ENCODE measurements at regions not wholly inside any gene's neighbourhood (a gene's known extent, or its start where the extent isn't known, plus 50 kb on each side); places are given as distances from the start of the nearest gene placed in this dataset.

DNA sequence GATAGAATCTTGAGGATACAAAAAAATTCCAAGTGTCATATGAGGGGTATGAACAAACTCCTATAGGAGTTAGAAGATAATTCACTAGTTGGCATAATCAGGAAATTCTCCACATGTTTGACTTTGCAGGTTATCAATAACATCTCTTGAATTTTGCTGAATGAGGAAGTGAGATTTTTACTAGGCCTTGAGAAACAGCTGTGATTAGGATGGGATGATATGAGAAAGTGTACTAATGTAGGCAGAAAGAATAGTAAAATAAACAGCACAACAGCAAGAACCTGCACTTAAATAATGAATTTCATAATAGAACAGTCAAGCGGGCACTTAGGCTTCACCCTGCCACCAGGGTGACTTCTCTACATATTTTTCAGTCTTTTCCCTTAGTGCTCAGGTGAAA, 570.8 kb upstream of the CRIM1 start:
- Histone ChIP-seq H3K9me3 (no peaks in the 10 kb centered on the region), H3K27me3 (no peaks in the 10 kb centered on the region), H3K4me3 (no peak overlapping the region), H3K4me1 (no peaks in the 10 kb centered on the region), H3K36me3 (no peaks in the 10 kb centered on the region), H3K27ac (no peak overlapping the region)
- WGBS, 2 donors, result 72 to 74% methylated on average over 1 of the region's 1 CpG
- intact Hi-C loops (cut with DNase I), result no loop called here
- no peak for FAIRE-seq
- ATAC-seq, result no peak
- DNase-seq, result no peak
- TF ChIP-seq, protein P1, sequence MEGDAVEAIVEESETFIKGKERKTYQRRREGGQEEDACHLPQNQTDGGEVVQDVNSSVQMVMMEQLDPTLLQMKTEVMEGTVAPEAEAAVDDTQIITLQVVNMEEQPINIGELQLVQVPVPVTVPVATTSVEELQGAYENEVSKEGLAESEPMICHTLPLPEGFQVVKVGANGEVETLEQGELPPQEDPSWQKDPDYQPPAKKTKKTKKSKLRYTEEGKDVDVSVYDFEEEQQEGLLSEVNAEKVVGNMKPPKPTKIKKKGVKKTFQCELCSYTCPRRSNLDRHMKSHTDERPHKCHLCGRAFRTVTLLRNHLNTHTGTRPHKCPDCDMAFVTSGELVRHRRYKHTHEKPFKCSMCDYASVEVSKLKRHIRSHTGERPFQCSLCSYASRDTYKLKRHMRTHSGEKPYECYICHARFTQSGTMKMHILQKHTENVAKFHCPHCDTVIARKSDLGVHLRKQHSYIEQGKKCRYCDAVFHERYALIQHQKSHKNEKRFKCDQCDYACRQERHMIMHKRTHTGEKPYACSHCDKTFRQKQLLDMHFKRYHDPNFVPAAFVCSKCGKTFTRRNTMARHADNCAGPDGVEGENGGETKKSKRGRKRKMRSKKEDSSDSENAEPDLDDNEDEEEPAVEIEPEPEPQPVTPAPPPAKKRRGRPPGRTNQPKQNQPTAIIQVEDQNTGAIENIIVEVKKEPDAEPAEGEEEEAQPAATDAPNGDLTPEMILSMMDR (IDR thresholded peaks at IDR 0.05), result no peak

DNA sequence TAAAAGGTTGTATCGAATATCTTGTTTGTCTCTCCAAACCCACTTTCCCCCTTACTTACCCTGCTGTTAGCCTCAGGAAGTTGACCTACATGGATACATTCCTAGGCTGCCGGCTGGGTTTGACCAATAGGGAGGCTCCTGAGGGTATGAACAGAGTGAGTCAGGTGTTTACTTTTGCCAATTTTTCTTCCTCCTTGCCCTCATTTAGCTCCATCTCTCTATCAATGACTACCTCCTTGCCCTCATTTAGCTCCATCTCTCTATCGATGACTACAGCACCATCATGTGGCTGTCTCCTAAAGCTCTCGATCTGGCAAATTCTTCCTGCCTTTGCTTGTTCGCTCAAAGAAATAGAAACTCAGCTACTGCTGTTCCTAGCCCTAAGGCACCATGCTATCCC, 571.9 kb upstream of the CRIM1 start:
- intact Hi-C loops (cut with DNase I), result no loop called here
- no peaks in the 10 kb centered on the region for H3K36me3 ChIP-seq
- ATAC-seq (peak in 3 of 4 donors; percentile 38 to 72 (median 67)), FAIRE-seq (no peak), DNase-seq (peak in 1 of 6 donors; percentile 15)
- TF ChIP-seq, protein P1 (IDR thresholded peaks at IDR 0.05), result no peak
- no peaks in the 10 kb centered on the region for H3K4me1 ChIP-seq
- H3K9me3 ChIP-seq, result no peaks in the 10 kb centered on the region
- no peak overlapping the region for H3K27ac ChIP-seq
- WGBS, 2 donors, result 54 to 67% methylated on average over 5 of the region's 5 CpGs
- no peak overlapping the region for H3K4me3 ChIP-seq
- H3K27me3 ChIP-seq, result no peaks in the 10 kb centered on the region

GRCh38 chr2:35741556-35741955, 614.0 kb upstream of the CRIM1 start:
- Histone ChIP-seq H3K27ac (no peak overlapping the region), H3K4me3 (no peak overlapping the region), H3K36me3 (no peaks in the 10 kb centered on the region), H3K27me3 (no peaks in the 10 kb centered on the region), H3K4me1 (no peaks in the 10 kb centered on the region), H3K9me3 (no peaks in the 10 kb centered on the region)
- FAIRE-seq (no peak), ATAC-seq (no peak), DNase-seq (no peak)
- WGBS, 2 donors, result 57 to 58% methylated on average over 2 of the region's 2 CpGs
- TF ChIP-seq, protein P1 (IDR thresholded peaks at IDR 0.05), result no peak
- intact Hi-C loops (cut with DNase I), result no loop called here

GRCh38 chr2:35731674-35732073, 623.9 kb upstream of the CRIM1 start:
- Histone ChIP-seq H3K27ac (no peak overlapping the region), H3K27me3 (no peaks in the 10 kb centered on the region), H3K4me3 (no peak overlapping the region), H3K36me3 (no peaks in the 10 kb centered on the region), H3K4me1 (no peaks in the 10 kb centered on the region), H3K9me3 (no peaks in the 10 kb centered on the region)
- no peak for ATAC-seq
- no peak for FAIRE-seq
- intact Hi-C loops (cut with DNase I), result no loop called here
- TF ChIP-seq, protein P1 (IDR thresholded peaks at IDR 0.05), result no peak
- DNase-seq, result no peak

GRCh38 chr2:35714883-35715282, 640.7 kb upstream of the CRIM1 start:
- Histone ChIP-seq H3K27me3 (no peaks in the 10 kb centered on the region), H3K4me1 (no peaks in the 10 kb centered on the region), H3K4me3 (no peak overlapping the region), H3K9me3 (no peaks in the 10 kb centered on the region), H3K36me3 (no peaks in the 10 kb centered on the region), H3K27ac (no peak overlapping the region)
- FAIRE-seq (no peak), ATAC-seq (no peak), DNase-seq (no peak)
- 71 to 78% methylated on average over 3 of the region's 3 CpGs for WGBS, 2 donors
- intact Hi-C loops (cut with DNase I), result no loop called here
- TF ChIP-seq, protein P1 (IDR thresholded peaks at IDR 0.05), result no peak
